ENCODE measurements at regions not wholly inside any gene's neighbourhood (a gene's known extent, or its start where the extent isn't known, plus 50 kb on each side); places are given as distances from the start of the nearest gene placed in this dataset.

GRCh38 chr18:11500153-11501122, 109.0 kb upstream of the SLC35G4 start (continued):
- TF ChIP-seq ZFP36L2 (CRISPR knock-in tag; IDR thresholded peaks at IDR 0.05) (no peak), ZNF484 (CRISPR knock-in tag; IDR thresholded peaks at IDR 0.05; ENCODE audit: borderline replicate concordance, low read depth) (no peak), BORCS8-MEF2B (CRISPR knock-in tag; IDR thresholded peaks at IDR 0.05) (no peak), NCOA2 (CRISPR knock-in tag; IDR thresholded peaks at IDR 0.05) (peak; percentile 90), ZNF382 (CRISPR knock-in tag; IDR thresholded peaks at IDR 0.05; ENCODE audit: borderline replicate concordance) (no peak), ESRRA (CRISPR knock-in tag; IDR thresholded peaks at IDR 0.05; ENCODE audit: low read depth) (peak; percentile 94), ZNF678 (CRISPR knock-in tag; IDR thresholded peaks at IDR 0.05) (no peak), SALL2 (CRISPR knock-in tag; IDR thresholded peaks at IDR 0.05) (0 out of 2 replicates have a peak, but pooled peaks have one; percentile 40), ZNF253 (CRISPR knock-in tag; IDR thresholded peaks at IDR 0.05; ENCODE audit: borderline replicate concordance) (no peak), U2AF1 (optimal IDR thresholded peaks at IDR 0.05; ENCODE audit: low read depth, low read length) (no peak), CEBPG (CRISPR knock-in tag; IDR thresholded peaks at IDR 0.05) (0 out of 2 replicates have a peak, but pooled peaks have one; percentile 26), SYNCRIP (IDR thresholded peaks at IDR 0.05; ENCODE audit: insufficient read depth, low read depth, low read length) (no peak), ZNF326 (CRISPR knock-in tag; IDR thresholded peaks at IDR 0.05; ENCODE audit: borderline replicate concordance) (no peak), ZEB1 (IDR thresholded peaks at IDR 0.05; ENCODE audit: insufficient replicate concordance, low read depth) (peak; percentile 22), MYC (CRISPR knock-in tag; IDR thresholded peaks at IDR 0.05; ENCODE audit: borderline replicate concordance) (0 out of 2 replicates have a peak, but pooled peaks have one; percentile 34), HNRNPL (IDR thresholded peaks at IDR 0.05; ENCODE audit: low read depth, low read length) (no peak), TAF15 (IDR thresholded peaks at IDR 0.05; ENCODE audit: low read depth, low read length, poor library complexity, severe bottlenecking) (no peak), XRCC5 (optimal IDR thresholded peaks at IDR 0.05; ENCODE audit: low read length) (peak; percentile 35), ZNF260 (CRISPR knock-in tag; IDR thresholded peaks at IDR 0.05; ENCODE audit: borderline replicate concordance, low read depth) (no peak)
- TF ChIP-seq, protein P1, sequence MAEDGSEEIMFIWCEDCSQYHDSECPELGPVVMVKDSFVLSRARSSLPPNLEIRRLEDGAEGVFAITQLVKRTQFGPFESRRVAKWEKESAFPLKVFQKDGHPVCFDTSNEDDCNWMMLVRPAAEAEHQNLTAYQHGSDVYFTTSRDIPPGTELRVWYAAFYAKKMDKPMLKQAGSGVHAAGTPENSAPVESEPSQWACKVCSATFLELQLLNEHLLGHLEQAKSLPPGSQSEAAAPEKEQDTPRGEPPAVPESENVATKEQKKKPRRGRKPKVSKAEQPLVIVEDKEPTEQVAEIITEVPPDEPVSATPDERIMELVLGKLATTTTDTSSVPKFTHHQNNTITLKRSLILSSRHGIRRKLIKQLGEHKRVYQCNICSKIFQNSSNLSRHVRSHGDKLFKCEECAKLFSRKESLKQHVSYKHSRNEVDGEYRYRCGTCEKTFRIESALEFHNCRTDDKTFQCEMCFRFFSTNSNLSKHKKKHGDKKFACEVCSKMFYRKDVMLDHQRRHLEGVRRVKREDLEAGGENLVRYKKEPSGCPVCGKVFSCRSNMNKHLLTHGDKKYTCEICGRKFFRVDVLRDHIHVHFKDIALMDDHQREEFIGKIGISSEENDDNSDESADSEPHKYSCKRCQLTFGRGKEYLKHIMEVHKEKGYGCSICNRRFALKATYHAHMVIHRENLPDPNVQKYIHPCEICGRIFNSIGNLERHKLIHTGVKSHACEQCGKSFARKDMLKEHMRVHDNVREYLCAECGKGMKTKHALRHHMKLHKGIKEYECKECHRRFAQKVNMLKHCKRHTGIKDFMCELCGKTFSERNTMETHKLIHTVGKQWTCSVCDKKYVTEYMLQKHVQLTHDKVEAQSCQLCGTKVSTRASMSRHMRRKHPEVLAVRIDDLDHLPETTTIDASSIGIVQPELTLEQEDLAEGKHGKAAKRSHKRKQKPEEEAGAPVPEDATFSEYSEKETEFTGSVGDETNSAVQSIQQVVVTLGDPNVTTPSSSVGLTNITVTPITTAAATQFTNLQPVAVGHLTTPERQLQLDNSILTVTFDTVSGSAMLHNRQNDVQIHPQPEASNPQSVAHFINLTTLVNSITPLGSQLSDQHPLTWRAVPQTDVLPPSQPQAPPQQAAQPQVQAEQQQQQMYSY (CRISPR knock-in tag; IDR thresholded peaks at IDR 0.05): no peak
- TF ChIP-seq, protein P2, sequence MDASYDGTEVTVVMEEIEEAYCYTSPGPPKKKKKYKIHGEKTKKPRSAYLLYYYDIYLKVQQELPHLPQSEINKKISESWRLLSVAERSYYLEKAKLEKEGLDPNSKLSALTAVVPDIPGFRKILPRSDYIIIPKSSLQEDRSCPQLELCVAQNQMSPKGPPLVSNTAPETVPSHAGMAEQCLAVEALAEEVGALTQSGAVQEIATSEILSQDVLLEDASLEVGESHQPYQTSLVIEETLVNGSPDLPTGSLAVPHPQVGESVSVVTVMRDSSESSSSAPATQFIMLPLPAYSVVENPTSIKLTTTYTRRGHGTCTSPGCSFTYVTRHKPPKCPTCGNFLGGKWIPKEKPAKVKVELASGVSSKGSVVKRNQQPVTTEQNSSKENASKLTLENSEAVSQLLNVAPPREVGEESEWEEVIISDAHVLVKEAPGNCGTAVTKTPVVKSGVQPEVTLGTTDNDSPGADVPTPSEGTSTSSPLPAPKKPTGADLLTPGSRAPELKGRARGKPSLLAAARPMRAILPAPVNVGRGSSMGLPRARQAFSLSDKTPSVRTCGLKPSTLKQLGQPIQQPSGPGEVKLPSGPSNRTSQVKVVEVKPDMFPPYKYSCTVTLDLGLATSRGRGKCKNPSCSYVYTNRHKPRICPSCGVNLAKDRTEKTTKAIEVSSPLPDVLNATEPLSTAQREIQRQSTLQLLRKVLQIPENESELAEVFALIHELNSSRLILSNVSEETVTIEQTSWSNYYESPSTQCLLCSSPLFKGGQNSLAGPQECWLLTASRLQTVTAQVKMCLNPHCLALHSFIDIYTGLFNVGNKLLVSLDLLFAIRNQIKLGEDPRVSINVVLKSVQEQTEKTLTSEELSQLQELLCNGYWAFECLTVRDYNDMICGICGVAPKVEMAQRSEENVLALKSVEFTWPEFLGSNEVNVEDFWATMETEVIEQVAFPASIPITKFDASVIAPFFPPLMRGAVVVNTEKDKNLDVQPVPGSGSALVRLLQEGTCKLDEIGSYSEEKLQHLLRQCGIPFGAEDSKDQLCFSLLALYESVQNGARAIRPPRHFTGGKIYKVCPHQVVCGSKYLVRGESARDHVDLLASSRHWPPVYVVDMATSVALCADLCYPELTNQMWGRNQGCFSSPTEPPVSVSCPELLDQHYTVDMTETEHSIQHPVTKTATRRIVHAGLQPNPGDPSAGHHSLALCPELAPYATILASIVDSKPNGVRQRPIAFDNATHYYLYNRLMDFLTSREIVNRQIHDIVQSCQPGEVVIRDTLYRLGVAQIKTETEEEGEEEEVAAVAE (CRISPR knock-in tag; IDR thresholded peaks at IDR 0.05; ENCODE audit: borderline replicate concordance): 0 out of 2 replicates have a peak, but pooled peaks have one; percentile 35
